IMR-90 (cell line): ENCODE measurements at regions not wholly inside any gene's neighbourhood (a gene's known extent, or its start where the extent isn't known, plus 50 kb on each side); places are given as distances from the start of the nearest gene placed in this dataset.

Experiments used
- BHLHE40 ChIP-seq: fragments of 150-350 bp; IDR thresholded peaks from 2 replicates; pipeline ENCODE4 v1.6.1; 2016; ENCODE audit warnings: mild to moderate bottlenecking, low read depth, low read length
- CEBPB ChIP-seq: IDR thresholded peaks from 2 replicates; pipeline ENCODE4 v1.6.1; 2012; ENCODE audit warnings: low read depth, low read length, improper control_type of control experiment
- CHD1 ChIP-seq: IDR thresholded peaks from 2 replicates; pipeline ENCODE4 v1.6.1; 2012; ENCODE audit warnings: low read depth, low read length, improper control_type of control experiment
- FOS ChIP-seq: fragments of 150-350 bp; IDR thresholded peaks from 2 replicates; pipeline ENCODE4 v1.6.1; 2016; ENCODE audit warnings: low read depth, low read length
- MXI1 ChIP-seq: IDR thresholded peaks from 2 replicates; pipeline ENCODE4 v1.6.1; 2012; ENCODE audit warnings: low read depth, mild to moderate bottlenecking, low read length, moderate library complexity, borderline replicate concordance
- NFE2L2 ChIP-seq: fragments of 150-350 bp; IDR thresholded peaks from 2 replicates; pipeline ENCODE4 v1.6.1; 2016; ENCODE audit warnings: low read depth, mild to moderate bottlenecking, low read length
- POLR2A ChIP-seq: IDR thresholded peaks from 2 replicates; pipeline ENCODE4 v1.6.1; 2012; ENCODE audit warnings: mild to moderate bottlenecking, low read depth, low read length
- RAD21 ChIP-seq: IDR thresholded peaks from 2 replicates; pipeline ENCODE4 v1.6.1; 2012; ENCODE audit warnings: low read length, improper control_type of control experiment
- RFX5 ChIP-seq: IDR thresholded peaks from 2 replicates; pipeline ENCODE4 v1.8.0; 2012; ENCODE audit warnings: low read depth, mild to moderate bottlenecking, low read length, moderate library complexity
- SMC3 ChIP-seq: fragments of 150-350 bp; IDR thresholded peaks from 2 replicates; pipeline ENCODE4 v1.6.1; 2016; ENCODE audit warnings: low read depth, mild to moderate bottlenecking, antibody characterized with exemption, low read length, moderate library complexity
- TF ChIP-seq, protein P1 (sequence below): conservative IDR thresholded peaks from 2 replicates; pipeline ENCODE4 v1.5.1; 2012; ENCODE audit warnings: mild to moderate bottlenecking, low read depth, low read length, improper control_type of control experiment

- TF ChIP-seq, protein P1, sequence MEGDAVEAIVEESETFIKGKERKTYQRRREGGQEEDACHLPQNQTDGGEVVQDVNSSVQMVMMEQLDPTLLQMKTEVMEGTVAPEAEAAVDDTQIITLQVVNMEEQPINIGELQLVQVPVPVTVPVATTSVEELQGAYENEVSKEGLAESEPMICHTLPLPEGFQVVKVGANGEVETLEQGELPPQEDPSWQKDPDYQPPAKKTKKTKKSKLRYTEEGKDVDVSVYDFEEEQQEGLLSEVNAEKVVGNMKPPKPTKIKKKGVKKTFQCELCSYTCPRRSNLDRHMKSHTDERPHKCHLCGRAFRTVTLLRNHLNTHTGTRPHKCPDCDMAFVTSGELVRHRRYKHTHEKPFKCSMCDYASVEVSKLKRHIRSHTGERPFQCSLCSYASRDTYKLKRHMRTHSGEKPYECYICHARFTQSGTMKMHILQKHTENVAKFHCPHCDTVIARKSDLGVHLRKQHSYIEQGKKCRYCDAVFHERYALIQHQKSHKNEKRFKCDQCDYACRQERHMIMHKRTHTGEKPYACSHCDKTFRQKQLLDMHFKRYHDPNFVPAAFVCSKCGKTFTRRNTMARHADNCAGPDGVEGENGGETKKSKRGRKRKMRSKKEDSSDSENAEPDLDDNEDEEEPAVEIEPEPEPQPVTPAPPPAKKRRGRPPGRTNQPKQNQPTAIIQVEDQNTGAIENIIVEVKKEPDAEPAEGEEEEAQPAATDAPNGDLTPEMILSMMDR: no peak
- TF ChIP-seq POLR2A: no peak
- TF ChIP-seq BHLHE40: peak; percentile 27; the same call in 1 of the 2 replicates
- TF ChIP-seq RFX5: no peak
- TF ChIP-seq CHD1: no peak
- TF ChIP-seq NFE2L2: peak; percentile 57; the same call in 1 of the 2 replicates
- peak; percentile 89 for TF ChIP-seq CEBPB
- peak; percentile 28; the same call in 1 of the 2 replicates for TF ChIP-seq SMC3
- TF ChIP-seq MXI1: no peak
- peak; percentile 45 for TF ChIP-seq FOS
- no peak for TF ChIP-seq RAD21
Measured at GRCh38 chr14:49982501-49982951, 89.6 kb downstream of the ARF6 start.
